OCI-LY1 (cell line): ENCODE measurements at regions not wholly inside any gene's neighbourhood (a gene's known extent, or its start where the extent isn't known, plus 50 kb on each side); places are given as distances from the start of the nearest gene placed in this dataset.

Experiments
- H2AFZ ChIP-seq: fragments of 200-600 bp; sonication (generic), shearing (Covaris generic); 2 replicates; pipeline ENCODE4 v1.6.0; 2014; ENCODE audit warnings: antibody characterized with exemption, mild to moderate bottlenecking, low read length
- H3F3A ChIP-seq: fragments of 200-600 bp; sonication (generic), shearing (Covaris generic); 2 replicates; pipeline ENCODE4 v1.6.0; 2014; ENCODE audit warnings: mild to moderate bottlenecking, antibody characterized with exemption, low read length, moderate library complexity; ENCODE audit not compliant: insufficient read depth
- H3K27ac ChIP-seq: fragments of 200-600 bp; sonication (generic); 2 replicates; pipeline ENCODE4 v1.5.1; 2014; ENCODE audit warnings: low read length, mixed run types, mild to moderate bottlenecking, low read depth; ENCODE audit not compliant: poor library complexity, severe bottlenecking
- H3K27me3 ChIP-seq: fragments of 200-600 bp; sonication (generic); 2 replicates; pipeline ENCODE4 v1.6.0; 2014; ENCODE audit warnings: antibody characterized with exemption, mild to moderate bottlenecking, low read length, moderate library complexity; ENCODE audit not compliant: insufficient read depth
- H3K36me3 ChIP-seq: fragments of 200-600 bp; sonication (generic); 2 replicates; pipeline ENCODE4 v1.6.1; 2014; ENCODE audit warnings: mild to moderate bottlenecking, antibody characterized with exemption, low read length, moderate library complexity, mixed read lengths; ENCODE audit not compliant: insufficient read depth
- H3K4me1 ChIP-seq: fragments of 200-600 bp; sonication (generic); 2 replicates; pipeline ENCODE4 v1.5.1; 2014; ENCODE audit warnings: mild to moderate bottlenecking, low read length, moderate library complexity; ENCODE audit not compliant: insufficient read depth, severe bottlenecking
- H3K4me2 ChIP-seq: fragments of 200-600 bp; sonication (generic), shearing (Covaris generic); 2 replicates; pipeline ENCODE4 v1.6.1; 2014; ENCODE audit warnings: low read length
- H3K4me3 ChIP-seq: fragments of 200-600 bp; sonication (generic); 2 replicates; pipeline ENCODE4 v1.5.1; 2014; ENCODE audit warnings: low read length, low read depth, mild to moderate bottlenecking, mixed read lengths; ENCODE audit not compliant: poor library complexity, severe bottlenecking
- H3K79me2 ChIP-seq: fragments of 200-600 bp; shearing (Covaris generic); 2 replicates; pipeline ENCODE4 v1.6.1; 2016; ENCODE audit warnings: mixed run types, low read length, mixed read lengths; ENCODE audit not compliant: insufficient read depth
- H3K9ac ChIP-seq: fragments of 200-600 bp; sonication (generic), shearing (Covaris generic); 2 replicates; pipeline ENCODE4 v1.6.1; 2014; ENCODE audit warnings: mild to moderate bottlenecking, low read length, mixed read lengths
- H3K9me2 ChIP-seq: fragments of 200-600 bp; sonication (generic), shearing (Covaris generic); 2 replicates; pipeline ENCODE4 v1.6.1; 2014; ENCODE audit warnings: low read depth, mild to moderate bottlenecking, low read length, mixed read lengths
- H3K9me3 ChIP-seq: fragments of 200-600 bp; shearing (Covaris generic); 2 replicates; pipeline ENCODE4 v1.6.1; 2014; ENCODE audit warnings: low read length, mixed read lengths
- H4K20me1 ChIP-seq: fragments of 200-600 bp; sonication (generic), shearing (Covaris generic); 2 replicates; pipeline ENCODE4 v1.6.0; 2016; ENCODE audit warnings: mild to moderate bottlenecking, low read length; ENCODE audit not compliant: insufficient read depth
- CTCF ChIP-seq: fragments of 200-600 bp; sonication (generic), shearing (Covaris generic); IDR thresholded peaks from 2 replicates; pipeline ENCODE4 v1.5.1; 2017; ENCODE audit warnings: mild to moderate bottlenecking, antibody characterized with exemption, low read length, moderate library complexity, mixed read lengths
- EZH2 ChIP-seq: fragments of 200-600 bp; sonication (generic), shearing (Covaris generic); IDR thresholded peaks from 2 replicates; pipeline ENCODE4 v1.8.0; 2017; ENCODE audit warnings: borderline replicate concordance, mixed run types, mild to moderate bottlenecking, antibody characterized with exemption, low read length, moderate library complexity, mixed read lengths

- H3K4me2 ChIP-seq = no peak overlapping the region
- H3K9ac ChIP-seq = no peak overlapping the region
- H3K9me3 ChIP-seq = no peaks in the 10 kb centered on the region
- H3K27ac ChIP-seq = no peak overlapping the region
- H3K9me2 ChIP-seq = no peaks in the 10 kb centered on the region
- H3K79me2 ChIP-seq = no peaks in the 10 kb centered on the region
- H3F3A ChIP-seq = no peaks in the 10 kb centered on the region
- H2AFZ ChIP-seq = no peak overlapping the region
- no peaks in the 10 kb centered on the region for H3K36me3 ChIP-seq
- TF ChIP-seq EZH2 = no peak
- no peak for TF ChIP-seq CTCF
- H3K4me3 ChIP-seq = no peak overlapping the region
- no peaks in the 10 kb centered on the region for H4K20me1 ChIP-seq
- H3K4me1 ChIP-seq = no peaks in the 10 kb centered on the region
- H3K27me3 ChIP-seq = no peaks in the 10 kb centered on the region
These were observed 842.4 kb downstream of the TBL1XR1 start for GRCh38 chr3:176354843-176355242.

GRCh38 chr3:176352716-176353334 is 844.5 kb downstream of the TBL1XR1 start:
- no peak overlapping the region for H2AFZ ChIP-seq
- no peaks in the 10 kb centered on the region for H3K9me2 ChIP-seq
- H4K20me1 ChIP-seq = no peaks in the 10 kb centered on the region
- no peaks in the 10 kb centered on the region for H3K4me1 ChIP-seq
- no peak overlapping the region for H3K4me3 ChIP-seq
- H3K27me3 ChIP-seq = no peaks in the 10 kb centered on the region
- TF ChIP-seq EZH2 = no peak
- TF ChIP-seq CTCF = no peak
- H3K27ac ChIP-seq = no peak overlapping the region
- no peaks in the 10 kb centered on the region for H3F3A ChIP-seq
- no peaks in the 10 kb centered on the region for H3K9me3 ChIP-seq
- H3K9ac ChIP-seq = no peak overlapping the region
- no peak overlapping the region for H3K4me2 ChIP-seq
- no peaks in the 10 kb centered on the region for H3K36me3 ChIP-seq
- no peaks in the 10 kb centered on the region for H3K79me2 ChIP-seq

DNA sequence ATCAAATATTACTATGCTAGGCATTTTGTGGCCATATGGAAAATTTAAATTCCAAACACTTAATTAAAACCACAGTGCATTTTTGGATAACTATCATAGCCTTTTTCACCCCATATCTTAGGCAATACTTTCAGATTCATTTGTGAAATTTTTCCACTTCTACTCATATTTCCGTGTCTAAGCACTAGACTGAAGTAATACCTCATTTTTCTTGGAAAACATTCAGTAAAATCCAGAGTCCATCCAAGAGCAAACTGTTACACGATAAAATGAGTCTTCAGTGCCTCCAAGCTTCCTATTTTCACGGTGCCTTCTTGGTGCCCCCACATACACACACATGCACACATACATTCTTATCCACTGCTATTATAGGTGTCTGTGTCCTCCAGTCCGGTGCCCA is 845.9 kb downstream of the TBL1XR1 start:
- no peak overlapping the region for H3K27ac ChIP-seq
- no peak overlapping the region for H3K9ac ChIP-seq
- no peaks in the 10 kb centered on the region for H3K36me3 ChIP-seq
- H3F3A ChIP-seq = no peaks in the 10 kb centered on the region
- H3K4me3 ChIP-seq = no peak overlapping the region
- no peak overlapping the region for H2AFZ ChIP-seq
- H3K27me3 ChIP-seq = no peaks in the 10 kb centered on the region
- TF ChIP-seq CTCF (no peak), EZH2 (no peak)
- H3K9me3 ChIP-seq = no peaks in the 10 kb centered on the region
- H3K9me2 ChIP-seq = no peaks in the 10 kb centered on the region
- H3K4me2 ChIP-seq = no peak overlapping the region
- no peaks in the 10 kb centered on the region for H4K20me1 ChIP-seq
- no peaks in the 10 kb centered on the region for H3K4me1 ChIP-seq
- H3K79me2 ChIP-seq = no peaks in the 10 kb centered on the region
